ENCODE measurements at regions not wholly inside any gene's neighbourhood (a gene's known extent, or its start where the extent isn't known, plus 50 kb on each side); places are given as distances from the start of the nearest gene placed in this dataset.

DNA sequence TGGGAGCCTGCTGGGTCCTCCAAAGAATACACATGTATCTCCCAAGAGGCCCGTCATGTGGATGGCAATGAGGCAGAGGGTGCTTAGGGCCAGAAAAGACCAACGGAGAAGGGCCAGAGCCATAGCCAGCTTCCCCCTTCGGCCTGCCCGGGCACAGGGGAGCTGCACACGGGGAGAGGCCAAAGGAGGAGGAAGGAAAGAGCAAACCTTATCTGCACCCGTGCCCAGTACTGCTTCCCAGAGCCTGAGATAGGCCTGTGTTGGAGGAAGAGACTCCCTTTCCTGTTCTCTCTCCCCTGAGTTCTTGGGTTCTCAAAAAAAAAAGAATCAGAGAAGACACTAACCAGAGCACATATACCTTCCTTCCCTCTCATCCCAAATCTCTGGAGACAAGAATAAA lies 250.3 kb downstream of the ANAPC1 start:
- intact Hi-C loops (cut with micrococcal nuclease) = loop anchor here (1.0 to 2.0 kb wide), 4 partner anchors 7 to 517 kb away; no protein-coding TSS in a partner anchor
- peaks cover 11% of the 10 kb centered on the region for H3K27me3 Mint-ChIP-seq
- H3K9me3 Mint-ChIP-seq = peaks cover 25% of the 10 kb centered on the region
- peak; percentile 59 for DNase-seq
- H3K4me1 Mint-ChIP-seq = peaks cover 27% of the 10 kb centered on the region
- H3K27ac Mint-ChIP-seq = peak overlapping the region; percentile 88
- H3K4me3 Mint-ChIP-seq = peak overlapping the region; percentile 62
- peaks cover 16% of the 10 kb centered on the region for H3K36me3 Mint-ChIP-seq (ENCODE audit: low read depth)

DNA sequence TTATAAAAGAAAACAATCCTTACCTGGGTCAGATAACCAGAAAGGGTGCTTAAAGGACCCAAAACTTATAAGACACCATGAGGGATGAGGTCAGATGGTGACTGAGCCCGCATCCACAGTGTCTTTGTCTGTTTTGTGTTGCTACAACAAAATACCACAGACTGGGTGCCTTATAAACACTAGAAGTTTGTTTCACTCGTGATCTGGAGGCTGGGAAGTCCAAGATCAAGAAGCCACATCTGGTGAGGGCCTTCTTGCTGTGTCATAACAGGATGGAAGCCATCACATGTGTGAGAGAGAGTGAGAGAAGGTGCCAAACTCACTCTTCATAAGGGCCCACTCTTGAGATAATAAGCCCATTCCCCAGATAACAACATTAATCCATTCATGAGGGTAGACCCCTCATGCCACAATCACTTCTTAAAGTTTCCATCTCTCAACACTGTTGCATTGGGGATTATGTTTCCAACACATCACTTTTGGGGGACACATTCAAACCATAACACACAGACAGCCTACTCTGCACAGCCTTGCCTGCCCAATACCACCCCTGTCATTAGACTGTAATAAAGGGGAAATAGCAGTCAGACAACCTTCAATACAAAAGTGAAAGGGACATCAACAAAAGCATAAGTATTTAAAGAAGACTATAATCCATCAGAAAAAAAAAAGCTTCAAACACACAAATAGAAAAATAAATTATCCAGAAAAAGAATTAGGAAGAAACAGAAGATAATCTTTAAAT lies 249.8 kb downstream of the ANAPC1 start:
- DNase-seq = peak; percentile 80

DNA sequence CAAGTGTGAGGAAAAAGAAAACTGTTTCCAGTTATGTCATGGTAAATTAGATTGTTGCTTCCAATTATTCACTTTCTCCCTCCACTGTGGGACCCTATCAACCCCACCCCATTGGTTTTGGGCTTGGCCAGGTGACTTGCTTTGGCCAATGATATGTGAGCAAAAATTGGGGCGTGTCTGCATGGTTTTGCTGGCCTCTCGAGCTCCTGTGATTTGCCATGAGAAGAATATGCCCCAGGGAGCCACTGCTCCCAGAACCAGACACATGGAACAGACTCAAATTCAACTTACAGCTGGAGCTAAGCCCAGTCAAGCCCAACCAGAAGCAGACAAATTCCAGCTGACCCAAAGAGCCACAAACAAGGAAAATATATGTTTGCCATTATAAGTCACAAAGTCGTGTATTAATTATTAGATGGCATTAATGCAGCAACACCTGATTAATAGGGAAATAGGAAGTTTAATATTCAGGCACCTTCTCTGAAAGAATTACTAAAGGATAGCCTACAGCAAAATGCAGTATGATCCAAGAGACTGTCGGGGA lies 248.9 kb downstream of the ANAPC1 start:
- Mint-ChIP-seq H3K36me3 (ENCODE audit: low read depth) (peaks cover 11% of the 10 kb centered on the region), H3K27me3 (peaks cover 11% of the 10 kb centered on the region), H3K9me3 (peaks cover 25% of the 10 kb centered on the region), H3K27ac (no peak overlapping the region), H3K4me1 (peaks cover 27% of the 10 kb centered on the region), H3K4me3 (no peak overlapping the region)
- no peak for DNase-seq
- intact Hi-C loops (cut with micrococcal nuclease) = loop anchor here (1.0 to 2.0 kb wide), 4 partner anchors 9 to 518 kb away; no protein-coding TSS in a partner anchor

More for the DNA sequence above, 249.8 kb downstream of the ANAPC1 start:
- peaks cover 13% of the 10 kb centered on the region for H3K36me3 Mint-ChIP-seq (ENCODE audit: low read depth)
- H3K9me3 Mint-ChIP-seq = peaks cover 25% of the 10 kb centered on the region
- H3K4me3 Mint-ChIP-seq = peak overlapping the region; percentile 62
- H3K4me1 Mint-ChIP-seq = peaks cover 27% of the 10 kb centered on the region
- H3K27ac Mint-ChIP-seq = peak overlapping the region; percentile 88
- intact Hi-C loops (cut with micrococcal nuclease) = loop anchor here (1.0 to 2.0 kb wide), 4 partner anchors 8 to 517 kb away; no protein-coding TSS in a partner anchor
- H3K27me3 Mint-ChIP-seq = peaks cover 11% of the 10 kb centered on the region

DNA sequence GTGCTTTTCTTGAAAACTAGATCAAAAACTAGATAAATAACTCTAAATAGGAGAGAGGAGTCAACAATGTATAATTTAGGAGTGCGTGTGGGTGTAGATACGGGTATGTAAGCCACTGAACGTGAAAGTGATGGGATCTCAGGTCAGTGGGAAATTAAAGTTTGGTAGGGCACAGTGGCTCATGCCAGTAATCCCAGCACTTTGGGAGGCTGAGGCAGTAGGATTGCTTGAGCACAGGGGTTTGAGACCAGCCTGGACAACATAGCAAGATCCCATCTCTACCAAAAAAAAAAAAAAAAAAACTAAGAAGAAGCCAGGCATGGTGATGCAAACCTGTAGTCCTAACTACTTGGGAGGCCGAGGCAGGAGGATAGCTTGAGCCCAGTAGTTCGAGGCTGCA lies 247.1 kb downstream of the ANAPC1 start:
- intact Hi-C loops (cut with micrococcal nuclease) = no loop called here
- peaks cover 12% of the 10 kb centered on the region for H3K27me3 Mint-ChIP-seq

DNA sequence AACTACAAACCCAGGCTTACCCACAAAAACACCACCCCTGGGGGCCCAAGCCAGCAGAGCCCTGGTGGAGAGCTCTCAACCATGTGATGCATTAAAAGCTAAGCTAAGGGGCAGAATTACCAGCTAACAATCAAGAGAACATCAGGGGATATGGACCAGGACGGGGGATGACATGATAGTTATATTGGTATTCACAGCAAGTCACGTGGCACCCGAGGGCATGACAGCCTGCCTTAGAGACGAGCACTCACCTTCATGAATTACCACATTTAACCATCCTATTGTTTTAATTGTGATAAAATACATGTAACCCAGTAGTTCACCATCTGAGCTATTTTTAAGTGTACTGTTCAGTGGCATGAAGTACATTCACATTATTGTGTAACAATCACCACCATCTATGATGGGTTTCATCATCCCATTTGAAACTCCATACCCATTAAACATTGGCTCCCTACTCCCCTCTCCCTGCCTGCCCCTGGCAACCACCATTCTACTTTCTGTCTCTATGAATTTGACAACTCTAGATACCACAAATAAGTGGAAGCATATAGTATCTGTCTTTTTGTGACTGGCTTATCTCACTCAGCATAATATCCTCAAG lies 245.6 kb downstream of the ANAPC1 start:
- Mint-ChIP-seq H3K27me3 (peaks cover 12% of the 10 kb centered on the region), H3K27ac (no peak overlapping the region), H3K4me3 (no peak overlapping the region), H3K9me3 (peaks cover 25% of the 10 kb centered on the region), H3K4me1 (peaks cover 18% of the 10 kb centered on the region), H3K36me3 (ENCODE audit: low read depth) (peaks cover 6% of the 10 kb centered on the region)
- intact Hi-C loops (cut with micrococcal nuclease) = no loop called here
- peak; percentile 49 for DNase-seq

More for the DNA sequence above, 247.1 kb downstream of the ANAPC1 start:
- H3K4me1 Mint-ChIP-seq = peaks cover 30% of the 10 kb centered on the region
- no peak overlapping the region for H3K27ac Mint-ChIP-seq
- peaks cover 25% of the 10 kb centered on the region for H3K9me3 Mint-ChIP-seq
- no peak overlapping the region for H3K4me3 Mint-ChIP-seq
- peaks cover 8% of the 10 kb centered on the region for H3K36me3 Mint-ChIP-seq (ENCODE audit: low read depth)
- no peak for DNase-seq

DNA sequence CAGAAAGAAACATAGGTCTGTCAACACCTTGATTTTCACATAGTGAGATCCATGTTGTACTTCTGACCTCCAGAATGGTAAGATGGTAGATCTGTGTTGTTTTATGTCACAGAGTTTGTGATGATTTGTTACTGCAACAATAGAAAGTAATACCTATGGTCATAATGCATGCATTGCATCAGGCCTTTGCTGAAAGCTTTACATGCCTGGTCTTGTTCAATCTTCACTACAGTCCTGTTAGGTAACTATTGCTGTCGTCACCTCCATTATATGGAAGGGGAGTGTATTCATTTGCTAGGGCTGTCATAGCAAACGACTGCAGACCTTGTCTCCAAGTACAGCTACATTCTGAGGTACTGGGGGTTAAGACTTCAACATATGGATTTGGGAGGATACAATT lies 243.5 kb downstream of the ANAPC1 start:
- intact Hi-C loops (cut with micrococcal nuclease) = no loop called here
- H3K9me3 Mint-ChIP-seq = peaks cover 17% of the 10 kb centered on the region
- H3K27me3 Mint-ChIP-seq = peaks cover 16% of the 10 kb centered on the region

DNA sequence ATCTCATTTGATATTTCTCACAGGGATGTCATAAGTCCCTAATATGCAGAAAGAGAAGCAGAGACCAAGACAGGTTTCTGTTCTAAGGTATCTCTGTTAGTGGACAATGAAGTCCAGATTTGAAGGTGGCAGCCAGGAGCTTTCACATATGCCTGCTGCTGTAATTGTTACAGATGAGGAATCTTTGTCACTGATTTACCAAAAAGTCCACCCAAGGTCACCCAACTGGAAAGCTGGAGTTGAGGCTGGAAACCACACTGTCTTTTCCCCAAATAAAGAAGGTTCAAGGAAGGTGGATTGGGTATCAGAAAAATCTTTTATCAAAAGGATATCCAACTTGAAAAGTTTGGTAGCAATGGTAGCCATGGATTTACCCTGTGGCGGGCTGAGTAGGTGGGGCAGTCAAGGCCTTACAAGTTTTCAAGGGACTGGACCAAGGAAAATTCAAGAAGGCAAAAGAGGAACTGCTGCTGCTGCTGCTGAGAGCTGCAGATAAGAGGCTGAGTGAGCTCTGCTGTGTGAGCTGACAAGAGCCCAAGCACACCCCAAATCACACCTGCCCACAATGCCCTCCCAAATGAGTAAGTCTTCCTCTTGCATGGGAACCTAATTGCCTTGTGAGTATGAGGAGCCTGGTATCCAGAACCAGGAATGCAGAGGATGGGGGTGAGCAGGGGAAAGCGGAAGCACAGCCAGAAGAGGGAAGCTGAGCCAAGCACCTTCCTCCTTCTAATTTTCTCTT lies 241.2 kb downstream of the ANAPC1 start:
- DNase-seq = peak; percentile 41
- peaks cover 7% of the 10 kb centered on the region for H3K4me1 Mint-ChIP-seq
- no peak overlapping the region for H3K4me3 Mint-ChIP-seq
- no peak overlapping the region for H3K27ac Mint-ChIP-seq
- H3K36me3 Mint-ChIP-seq (ENCODE audit: low read depth) = peaks cover 2% of the 10 kb centered on the region
- peaks cover 21% of the 10 kb centered on the region for H3K27me3 Mint-ChIP-seq
- peaks cover 15% of the 10 kb centered on the region for H3K9me3 Mint-ChIP-seq
- intact Hi-C loops (cut with micrococcal nuclease) = no loop called here

More for the DNA sequence above, 243.5 kb downstream of the ANAPC1 start:
- DNase-seq = no peak
- peaks cover 2% of the 10 kb centered on the region for H3K36me3 Mint-ChIP-seq (ENCODE audit: low read depth)
- H3K4me3 Mint-ChIP-seq = no peak overlapping the region
- peaks cover 7% of the 10 kb centered on the region for H3K4me1 Mint-ChIP-seq
- no peak overlapping the region for H3K27ac Mint-ChIP-seq

DNA sequence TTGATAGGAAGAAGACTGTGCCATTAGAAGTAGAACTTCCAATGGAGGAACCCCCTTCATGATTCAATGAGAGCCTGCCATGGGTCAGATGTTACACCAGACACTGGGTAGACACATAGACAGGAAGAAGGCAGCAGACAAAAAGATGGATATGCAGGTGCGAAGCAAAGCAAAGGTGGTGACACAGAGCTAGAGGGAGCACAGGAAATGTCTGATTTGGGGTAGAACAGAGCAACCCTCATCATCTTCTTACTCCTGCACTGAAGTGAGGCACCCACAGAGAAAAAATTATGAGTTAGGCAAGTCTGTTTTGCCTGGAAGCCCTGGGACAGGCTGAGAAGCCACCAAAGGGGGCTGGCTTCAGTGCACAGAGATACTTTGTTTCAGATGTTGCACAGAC lies 240.2 kb downstream of the ANAPC1 start:
- intact Hi-C loops (cut with micrococcal nuclease) = no loop called here
- no peak overlapping the region for H3K4me3 Mint-ChIP-seq
- H3K27ac Mint-ChIP-seq = no peak overlapping the region
- peak; percentile 51 for DNase-seq
- peaks cover 7% of the 10 kb centered on the region for H3K9me3 Mint-ChIP-seq
- H3K36me3 Mint-ChIP-seq (ENCODE audit: low read depth) = no peaks in the 10 kb centered on the region
- H3K27me3 Mint-ChIP-seq = peaks cover 18% of the 10 kb centered on the region
- H3K4me1 Mint-ChIP-seq = peaks cover 7% of the 10 kb centered on the region

DNA sequence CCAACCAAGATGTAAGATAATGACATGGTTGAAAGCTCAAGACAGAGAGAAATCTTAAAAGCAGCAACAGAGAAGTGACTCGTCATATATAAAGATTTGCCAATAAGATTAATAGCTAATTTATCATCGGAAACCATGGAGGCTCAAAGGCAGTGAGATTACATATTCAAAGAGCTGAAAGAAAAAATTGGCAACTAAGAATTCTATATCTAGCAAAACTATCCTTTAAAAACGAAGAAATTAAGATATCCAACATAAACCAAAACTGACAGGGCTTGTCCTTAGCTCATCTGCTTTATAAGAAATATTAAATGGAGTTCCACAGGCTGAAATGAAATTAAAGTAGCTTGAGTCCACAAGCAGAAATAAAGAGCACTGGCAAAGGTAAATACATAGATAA lies 236.6 kb downstream of the ANAPC1 start:
- Mint-ChIP-seq H3K4me1 (peaks cover 11% of the 10 kb centered on the region), H3K9me3 (peaks cover 4% of the 10 kb centered on the region), H3K27ac (no peak overlapping the region), H3K27me3 (peaks cover 25% of the 10 kb centered on the region), H3K36me3 (ENCODE audit: low read depth) (no peaks in the 10 kb centered on the region), H3K4me3 (no peak overlapping the region)
- intact Hi-C loops (cut with micrococcal nuclease) = no loop called here
- DNase-seq = no peak

DNA sequence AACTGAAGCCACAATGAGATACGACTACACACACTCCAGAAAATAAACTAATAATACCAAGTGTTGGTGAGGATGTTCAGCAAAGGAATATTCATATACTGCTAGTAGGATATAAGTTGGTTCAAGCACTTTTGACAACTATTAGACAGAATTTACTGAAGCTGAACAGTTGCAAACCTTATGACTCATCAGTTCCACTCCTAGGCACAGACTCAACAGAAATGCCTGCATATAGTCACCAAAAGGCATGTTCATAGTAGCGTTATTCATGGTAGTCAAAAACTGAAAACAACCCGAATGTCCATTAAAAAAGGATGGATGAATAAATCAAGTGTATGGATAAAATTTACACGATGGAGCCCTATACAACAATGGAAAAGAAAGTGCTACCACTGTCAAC lies 232.0 kb downstream of the ANAPC1 start:
- peaks cover 33% of the 10 kb centered on the region for H3K27me3 Mint-ChIP-seq

DNA sequence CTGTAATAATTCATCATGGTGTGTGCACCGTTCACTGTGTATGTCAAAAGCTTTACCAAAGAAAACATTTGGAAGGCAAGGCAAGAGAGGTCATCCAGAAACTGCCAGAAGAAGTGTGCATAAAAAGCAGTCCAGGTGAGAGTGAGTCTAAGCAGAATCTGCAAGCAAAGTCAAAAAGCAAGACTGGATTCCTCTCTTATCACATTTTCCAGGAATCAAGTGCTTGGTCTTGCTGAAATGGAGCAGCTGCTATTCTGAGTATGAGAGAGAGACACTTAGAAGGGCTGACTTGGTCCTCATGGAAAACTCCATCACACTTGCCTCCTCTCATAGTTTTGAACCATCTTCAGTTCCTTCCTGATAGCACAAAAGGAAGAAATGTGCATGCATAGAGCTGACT lies 231.3 kb downstream of the ANAPC1 start:
- Mint-ChIP-seq H3K27me3 (peaks cover 36% of the 10 kb centered on the region), H3K36me3 (ENCODE audit: low read depth) (no peaks in the 10 kb centered on the region), H3K4me1 (peaks cover 12% of the 10 kb centered on the region), H3K4me3 (no peak overlapping the region), H3K9me3 (no peaks in the 10 kb centered on the region), H3K27ac (no peak overlapping the region)
- intact Hi-C loops (cut with micrococcal nuclease) = no loop called here
- peak; percentile 41 for DNase-seq

More for the DNA sequence above, 232.0 kb downstream of the ANAPC1 start:
- peaks cover 9% of the 10 kb centered on the region for H3K4me1 Mint-ChIP-seq
- H3K9me3 Mint-ChIP-seq = peaks cover 4% of the 10 kb centered on the region
- peak; percentile 18 for DNase-seq
- H3K27ac Mint-ChIP-seq = no peak overlapping the region
- intact Hi-C loops (cut with micrococcal nuclease) = no loop called here
- no peak overlapping the region for H3K4me3 Mint-ChIP-seq
- no peaks in the 10 kb centered on the region for H3K36me3 Mint-ChIP-seq (ENCODE audit: low read depth)

DNA sequence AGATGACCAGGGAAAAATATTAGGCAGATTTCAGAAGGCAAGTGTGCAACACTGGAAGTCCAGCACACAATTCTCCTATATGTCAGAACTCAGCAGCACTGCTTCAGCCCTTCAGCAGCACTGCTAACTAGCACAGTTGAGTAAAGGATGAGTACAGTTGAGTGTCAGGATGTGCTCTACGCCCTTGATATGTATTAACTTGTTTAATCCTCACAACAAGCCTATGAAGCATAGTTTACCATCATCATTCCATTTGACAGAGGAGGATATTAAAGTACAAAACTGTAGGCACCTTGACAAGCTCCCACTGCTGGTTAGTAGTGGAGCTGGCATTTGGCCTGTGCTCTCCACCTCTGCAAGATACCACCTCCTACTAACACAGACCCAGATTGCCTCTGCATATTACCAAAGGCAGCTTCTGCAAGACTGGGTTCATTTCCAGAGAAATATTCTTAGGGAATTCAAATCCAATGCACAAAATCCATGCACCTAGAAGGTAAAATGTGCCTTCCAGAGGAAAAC lies 230.8 kb downstream of the ANAPC1 start:
- Mint-ChIP-seq H3K27ac (no peak overlapping the region), H3K27me3 (peaks cover 36% of the 10 kb centered on the region), H3K4me3 (no peak overlapping the region), H3K4me1 (peaks cover 12% of the 10 kb centered on the region), H3K9me3 (no peaks in the 10 kb centered on the region), H3K36me3 (ENCODE audit: low read depth) (no peaks in the 10 kb centered on the region)
- intact Hi-C loops (cut with micrococcal nuclease) = no loop called here
- DNase-seq = peak; percentile 48

DNA sequence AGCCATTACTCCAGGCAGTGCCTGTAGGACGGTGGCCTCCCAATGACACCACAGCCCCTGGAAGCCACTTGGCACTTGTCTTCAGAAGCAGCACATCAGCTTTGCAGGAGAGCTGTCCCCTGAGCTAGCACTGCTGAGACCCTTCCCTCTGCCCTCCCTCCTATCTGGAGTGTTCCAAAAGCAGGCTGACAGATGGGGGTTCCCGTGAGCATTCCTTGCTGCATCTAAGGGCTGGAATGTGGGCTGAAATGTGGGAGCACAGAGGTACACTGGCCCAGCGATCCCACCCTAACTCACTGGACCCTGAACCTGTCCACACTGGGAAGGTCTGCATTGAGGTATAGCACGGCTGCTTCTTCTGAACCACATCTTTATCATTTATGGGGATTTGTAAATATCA lies 230.1 kb downstream of the ANAPC1 start:
- Mint-ChIP-seq H3K9me3 (no peaks in the 10 kb centered on the region), H3K27me3 (peaks cover 36% of the 10 kb centered on the region), H3K4me1 (peaks cover 12% of the 10 kb centered on the region), H3K36me3 (ENCODE audit: low read depth) (no peaks in the 10 kb centered on the region), H3K27ac (no peak overlapping the region), H3K4me3 (no peak overlapping the region)
- peak; percentile 48 for DNase-seq
- intact Hi-C loops (cut with micrococcal nuclease) = no loop called here
